HG02678 (cell line): ENCODE measurements at regions not wholly inside any gene's neighbourhood (a gene's known extent, or its start where the extent isn't known, plus 50 kb on each side); places are given as distances from the start of the nearest gene placed in this dataset.

Source experiments
- ATAC-seq: cut with Tn5 transposase; IDR thresholded peaks from one replicate; pipeline ENCODE4 v1.9.1; 2021; ENCODE audit warnings: mild to moderate bottlenecking, moderate library complexity; ENCODE audit not compliant: unreplicated experiment

- ATAC-seq, result no peak
Observed at GRCh38 chr22:49264696-49265095, 563.0 kb downstream of the BRD1 start.

GRCh38 chr22:49263101-49263500 is 564.6 kb downstream of the BRD1 start:
- no peak for ATAC-seq

DNA sequence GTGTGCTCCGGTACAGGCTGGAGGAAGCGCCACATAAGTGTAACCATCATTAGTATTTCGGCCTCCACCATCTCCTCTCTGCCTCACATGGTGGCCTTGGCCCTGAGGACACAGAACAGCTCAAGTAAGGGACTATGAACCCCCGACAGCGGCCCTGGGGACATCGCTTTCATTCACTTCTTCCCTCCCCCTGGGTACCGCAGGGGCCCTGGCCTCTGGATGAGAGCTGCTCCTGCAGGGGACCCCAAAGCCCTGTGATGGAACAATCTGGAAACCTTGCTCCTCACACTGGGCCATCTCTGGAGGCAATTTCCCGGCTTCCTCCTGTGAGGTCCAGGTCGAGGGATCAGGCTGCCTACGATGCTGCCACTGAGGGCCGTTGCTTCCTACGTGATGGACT is 565.5 kb downstream of the BRD1 start:
- no peak for ATAC-seq

- no peak for ATAC-seq
Observed at GRCh38 chr22:49261616-49262015, 566.1 kb downstream of the BRD1 start.

DNA sequence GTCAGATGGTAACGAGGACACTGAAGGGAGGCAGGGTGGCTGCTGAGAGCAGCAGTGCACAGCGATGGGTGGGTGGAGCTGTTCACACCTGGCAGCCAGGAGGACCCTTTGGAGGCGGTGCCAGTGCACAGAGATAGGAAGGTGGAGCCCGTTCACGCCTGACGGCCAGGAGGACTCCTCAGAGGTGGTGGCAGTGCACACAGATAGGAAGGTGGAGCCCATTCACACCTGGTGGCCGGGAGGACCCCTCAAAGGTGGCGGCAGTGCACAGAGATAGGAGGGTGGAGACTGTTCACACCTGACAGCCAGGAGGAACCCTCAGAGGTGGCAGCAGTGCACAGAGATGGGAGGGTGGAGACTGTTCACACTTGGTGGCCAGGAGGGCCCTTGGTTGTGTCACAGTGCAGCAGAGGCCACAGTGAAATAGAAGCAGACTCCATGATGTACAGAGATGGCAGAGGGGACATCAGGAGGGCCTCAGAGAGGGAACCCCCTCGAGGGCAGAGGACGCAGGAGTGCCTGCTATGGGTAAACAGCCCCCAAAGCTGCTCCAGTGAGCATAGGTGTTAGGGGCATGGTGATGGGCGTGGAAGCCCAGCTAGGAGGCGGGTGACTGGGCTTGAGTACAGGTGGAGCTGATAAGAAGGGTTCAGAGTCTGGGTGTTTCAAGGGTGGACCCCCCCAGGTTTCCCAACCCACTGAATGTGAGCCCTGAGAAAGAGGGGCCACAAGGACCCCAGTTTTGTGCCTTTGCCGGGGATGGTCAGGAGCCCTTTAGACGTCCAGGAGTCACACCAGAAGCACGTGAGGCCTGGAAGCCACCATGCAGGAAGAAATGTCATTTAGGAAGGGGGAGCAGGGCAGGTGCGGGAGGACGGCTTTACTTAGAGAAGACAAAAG is 566.7 kb downstream of the BRD1 start:
- ATAC-seq, result no peak

DNA sequence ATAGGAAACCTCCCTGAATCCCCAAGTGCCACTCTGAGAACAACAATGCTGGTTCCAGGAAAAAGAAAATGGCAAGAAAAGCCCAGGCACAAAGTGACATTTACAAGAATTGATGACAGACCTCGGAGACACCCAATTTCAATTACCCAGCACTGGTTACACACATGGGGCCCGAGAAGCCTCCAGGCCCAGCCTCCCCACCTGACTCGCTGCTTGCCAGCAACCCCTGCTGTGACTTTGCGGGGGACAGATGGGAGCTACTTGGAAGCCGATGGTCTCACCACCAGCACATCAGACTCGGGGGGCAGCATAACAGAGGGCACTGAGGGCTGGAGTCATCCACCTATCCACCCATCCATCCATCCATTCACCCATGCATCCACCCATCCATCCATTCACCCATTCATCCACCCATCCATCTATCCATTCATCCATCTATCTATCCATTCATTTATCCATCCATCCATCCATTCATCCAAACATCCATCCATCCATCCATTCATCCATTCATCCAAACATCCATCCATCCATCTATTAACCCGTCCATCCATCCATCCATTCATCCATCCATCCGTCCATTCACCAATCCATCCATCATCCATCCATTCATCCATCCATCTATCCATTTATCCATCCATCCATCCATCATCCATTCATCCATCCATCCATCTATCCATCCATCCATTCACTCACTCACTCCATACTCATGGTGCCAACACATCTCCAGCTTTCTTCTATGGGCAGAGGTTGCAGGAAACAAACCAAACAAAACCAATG is 567.6 kb downstream of the BRD1 start:
- ATAC-seq, result no peak

DNA sequence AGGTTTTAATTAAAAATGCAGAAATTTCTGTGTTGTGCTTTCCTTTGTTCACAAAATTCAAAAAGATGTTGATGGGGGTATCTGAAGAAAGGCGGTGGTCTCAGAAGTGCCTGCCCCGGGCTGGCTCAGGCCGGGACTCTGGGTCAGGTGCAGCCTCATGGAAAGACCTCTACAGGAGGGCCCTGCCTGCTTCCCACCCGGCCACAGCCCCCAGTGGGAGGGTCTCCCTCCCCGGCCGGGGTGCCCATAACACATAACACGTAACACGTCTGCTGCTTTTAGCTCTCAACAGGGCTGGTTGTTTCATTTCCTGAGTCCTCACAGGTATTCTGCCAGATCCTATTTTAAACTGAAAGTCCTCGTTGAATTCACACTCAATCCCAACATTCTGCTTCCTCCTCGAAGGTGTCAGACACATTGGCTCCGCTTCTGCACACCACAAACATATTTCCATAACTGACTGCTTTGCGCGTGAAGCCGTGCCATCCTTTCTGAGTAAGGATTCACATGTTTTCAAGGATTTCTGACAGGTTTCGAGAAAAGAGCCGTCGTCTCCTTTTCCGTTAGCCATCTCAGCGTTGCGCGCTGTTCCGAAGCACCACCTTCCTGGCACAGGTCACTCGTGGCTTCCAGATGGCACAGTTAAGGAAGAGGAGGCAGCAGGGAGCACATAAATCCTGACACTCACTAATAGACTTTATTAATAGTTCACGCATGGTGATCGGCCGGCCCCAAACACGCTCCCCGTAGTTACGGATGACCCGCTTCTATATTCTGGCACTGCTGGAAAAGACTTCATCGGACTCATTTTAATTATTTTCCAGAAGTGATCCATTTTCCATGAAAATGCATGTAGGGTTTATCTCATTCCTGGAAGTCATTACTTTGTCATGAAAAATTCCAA is 569.3 kb downstream of the BRD1 start:
- ATAC-seq, result no peak

DNA sequence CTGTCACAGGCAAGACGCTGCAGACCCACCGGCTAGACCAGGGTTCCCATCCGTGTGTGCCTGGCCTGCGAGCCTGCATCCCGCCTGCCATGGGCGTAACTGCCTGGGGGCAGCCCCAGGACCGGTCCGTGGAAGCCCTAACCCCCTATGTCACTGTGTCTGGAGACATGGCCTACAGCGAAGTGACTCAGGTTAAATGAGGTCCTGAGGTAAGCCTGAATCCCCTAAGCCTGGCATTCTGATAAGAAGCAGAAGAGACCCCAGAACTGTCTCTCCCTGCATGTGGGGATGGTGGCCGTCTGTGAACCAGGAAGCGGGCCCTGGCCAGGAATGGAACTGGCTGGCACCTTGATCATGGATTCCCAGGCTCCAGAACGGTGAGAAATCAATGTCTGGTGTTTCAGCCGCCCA is 570.1 kb downstream of the BRD1 start:
- no peak for ATAC-seq

GRCh38 chr22:49255741-49256318 is 571.8 kb downstream of the BRD1 start:
- ATAC-seq, result no peak

GRCh38 chr22:49255154-49255553 is 572.5 kb downstream of the BRD1 start:
- no peak for ATAC-seq

- no peak for ATAC-seq
Observed at GRCh38 chr22:49253656-49254055, 574.0 kb downstream of the BRD1 start.

- no peak for ATAC-seq
Observed at GRCh38 chr22:49251371-49251770, 576.3 kb downstream of the BRD1 start.

GRCh38 chr22:49247194-49247924 is 580.3 kb downstream of the BRD1 start:
- ATAC-seq, result no peak

GRCh38 chr22:49244466-49245420 is 582.9 kb downstream of the BRD1 start:
- ATAC-seq, result no peak

DNA sequence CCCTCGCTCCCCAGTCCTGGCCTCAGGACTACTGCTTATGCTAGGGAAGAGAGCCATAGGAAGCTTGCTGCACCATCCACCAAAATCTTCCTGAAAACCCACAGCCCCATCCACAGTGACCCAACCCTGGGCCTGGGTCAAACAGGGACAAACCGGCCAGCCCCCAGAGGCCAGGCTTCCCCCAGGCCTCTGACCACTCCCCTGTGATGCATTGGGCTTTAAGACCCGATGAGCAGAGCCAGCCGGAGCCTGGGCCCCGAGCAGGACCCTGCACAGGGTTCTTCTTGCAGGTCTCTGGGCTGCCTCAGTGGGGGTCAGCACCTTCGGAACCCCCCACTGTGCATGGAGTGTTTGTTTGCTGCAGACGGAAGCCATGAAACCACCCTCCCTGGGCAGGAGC is 583.7 kb downstream of the BRD1 start:
- no peak for ATAC-seq

DNA sequence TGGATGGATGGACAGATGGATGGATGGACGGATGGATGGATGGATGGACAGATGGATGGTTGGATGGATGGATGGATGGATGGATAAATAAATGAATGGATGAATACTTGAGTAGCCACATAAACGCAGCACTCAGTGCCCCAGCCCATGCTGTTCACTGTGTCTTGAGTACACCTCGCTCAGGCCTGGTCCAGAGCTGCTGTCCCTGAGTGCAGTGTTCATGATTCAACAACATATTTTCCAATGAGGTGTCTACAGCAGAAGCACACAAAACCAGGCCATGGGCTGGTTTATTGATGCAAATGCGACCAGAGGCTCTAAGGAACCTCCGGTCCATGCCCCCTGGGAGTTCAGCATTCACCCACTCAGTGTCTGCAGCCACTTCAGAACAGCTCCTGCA is 584.3 kb downstream of the BRD1 start:
- ATAC-seq, result no peak

- no peak for ATAC-seq
Observed at GRCh38 chr22:49242480-49242879, 585.2 kb downstream of the BRD1 start.

DNA sequence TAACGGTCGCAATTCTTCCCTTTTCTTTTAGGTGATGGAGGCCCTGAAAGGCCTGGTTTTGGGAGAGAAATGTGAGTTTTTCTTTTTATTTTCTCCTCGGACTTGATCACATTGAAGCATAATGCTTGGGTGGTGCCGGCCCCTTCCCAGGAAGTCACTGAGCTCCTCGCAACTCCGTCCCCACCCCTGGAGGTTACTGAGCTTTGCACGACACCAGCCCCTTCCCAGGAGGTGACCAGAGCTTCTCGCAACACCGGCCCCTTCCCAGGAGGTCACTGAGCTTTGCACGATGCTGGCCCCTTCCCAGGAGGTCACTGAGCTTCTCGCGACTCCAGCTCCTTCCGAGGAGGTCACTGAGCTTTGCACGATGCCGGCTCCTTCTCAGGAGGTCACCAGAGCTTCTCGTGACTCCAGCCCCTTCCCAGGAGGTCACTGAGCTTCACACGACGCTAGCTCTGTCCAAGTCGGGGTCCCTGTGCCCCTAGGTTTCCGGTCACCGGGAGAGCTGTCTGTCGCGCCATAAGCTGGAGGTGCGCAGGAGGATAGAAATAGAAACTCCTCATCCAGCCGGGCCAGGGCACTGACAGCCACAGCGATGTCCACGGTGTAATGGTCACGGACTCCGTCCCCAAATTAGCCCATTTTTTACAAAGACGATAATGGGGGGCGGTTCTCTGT is 586.4 kb downstream of the BRD1 start:
- no peak for ATAC-seq
